ENCODE measurements at regions not wholly inside any gene's neighbourhood (a gene's known extent, or its start where the extent isn't known, plus 50 kb on each side); places are given as distances from the start of the nearest gene placed in this dataset.

- in situ Hi-C loops (cut with HindIII; ENCODE audit: low pct_ligation_motif_present, low sequenced_read_pairs) = no loop called here
Observed at GRCh38 chr5:124627815-124628595, 118.4 kb downstream of the ZNF608 start.

GRCh38 chr5:124626053-124626452 lies 120.4 kb downstream of the ZNF608 start:
- in situ Hi-C loops (cut with HindIII; ENCODE audit: low pct_ligation_motif_present, low sequenced_read_pairs) = no loop called here
- no peak for TF ChIP-seq CTCF (IDR thresholded peaks at IDR 0.05; ENCODE audit: low read depth, low read length, missing control alignments)
- Histone ChIP-seq H3K36me3 (replicated peaks) (no peaks in the 10 kb centered on the region), H3K4me3 (ENCODE audit: low read depth, low read length) (no peak overlapping the region), H3K27ac (no peak overlapping the region), H3K27me3 (replicated peaks) (no peaks in the 10 kb centered on the region)
- no peak for DNase-seq

More at GRCh38 chr5:124627815-124628595, 118.4 kb downstream of the ZNF608 start:
- no peak for TF ChIP-seq CTCF (IDR thresholded peaks at IDR 0.05; ENCODE audit: low read depth, low read length, missing control alignments)
- no peak for DNase-seq
- no peaks in the 10 kb centered on the region for H3K36me3 ChIP-seq (replicated peaks)
- no peak overlapping the region for H3K4me3 ChIP-seq (ENCODE audit: low read depth, low read length)
- H3K27me3 ChIP-seq (replicated peaks) = no peaks in the 10 kb centered on the region
- no peak overlapping the region for H3K27ac ChIP-seq

- no peaks in the 10 kb centered on the region for H3K27me3 ChIP-seq (replicated peaks)
- in situ Hi-C loops (cut with HindIII; ENCODE audit: low pct_ligation_motif_present, low sequenced_read_pairs) = no loop called here
- no peak overlapping the region for H3K27ac ChIP-seq
- no peak overlapping the region for H3K4me3 ChIP-seq (ENCODE audit: low read depth, low read length)
- no peaks in the 10 kb centered on the region for H3K36me3 ChIP-seq (replicated peaks)
- TF ChIP-seq CTCF (IDR thresholded peaks at IDR 0.05; ENCODE audit: low read depth, low read length, missing control alignments) = no peak
- DNase-seq = no peak
Observed at GRCh38 chr5:124623265-124623664, 123.2 kb downstream of the ZNF608 start.

- no peak for DNase-seq
- Histone ChIP-seq H3K36me3 (replicated peaks) (no peaks in the 10 kb centered on the region), H3K4me3 (ENCODE audit: low read depth, low read length) (no peak overlapping the region), H3K27ac (no peak overlapping the region), H3K27me3 (replicated peaks) (no peaks in the 10 kb centered on the region)
- TF ChIP-seq CTCF (IDR thresholded peaks at IDR 0.05; ENCODE audit: low read depth, low read length, missing control alignments) = no peak
- in situ Hi-C loops (cut with HindIII; ENCODE audit: low pct_ligation_motif_present, low sequenced_read_pairs) = no loop called here
Observed at GRCh38 chr5:124622851-124623250, 123.6 kb downstream of the ZNF608 start.

- in situ Hi-C loops (cut with HindIII; ENCODE audit: low pct_ligation_motif_present, low sequenced_read_pairs) = no loop called here
- no peaks in the 10 kb centered on the region for H3K36me3 ChIP-seq (replicated peaks)
- no peaks in the 10 kb centered on the region for H3K27me3 ChIP-seq (replicated peaks)
- no peak overlapping the region for H3K27ac ChIP-seq
- no peak for TF ChIP-seq CTCF (IDR thresholded peaks at IDR 0.05; ENCODE audit: low read depth, low read length, missing control alignments)
- H3K4me3 ChIP-seq (ENCODE audit: low read depth, low read length) = no peak overlapping the region
- no peak for DNase-seq
Observed at GRCh38 chr5:124621279-124621678, 125.2 kb downstream of the ZNF608 start.

- Histone ChIP-seq H3K4me3 (ENCODE audit: low read depth, low read length) (no peak overlapping the region), H3K36me3 (replicated peaks) (no peaks in the 10 kb centered on the region), H3K27me3 (replicated peaks) (no peaks in the 10 kb centered on the region), H3K27ac (no peak overlapping the region)
- DNase-seq = no peak
- no peak for TF ChIP-seq CTCF (IDR thresholded peaks at IDR 0.05; ENCODE audit: low read depth, low read length, missing control alignments)
- in situ Hi-C loops (cut with HindIII; ENCODE audit: low pct_ligation_motif_present, low sequenced_read_pairs) = no loop called here
Observed at GRCh38 chr5:124620743-124621142, 125.7 kb downstream of the ZNF608 start.
